Skin of body (tissue), 1 donor: ENCODE measurements at regions not wholly inside any gene's neighbourhood (a gene's known extent, or its start where the extent isn't known, plus 50 kb on each side); places are given as distances from the start of the nearest gene placed in this dataset.
"Not testable (repeated sequence)": the region's sequence is repeated elsewhere in the genome, so short reads cannot be mapped to it uniquely, and the experiment has no call there.

Experiments
- DNase-seq: peaks from one replicate; lab custom pipeline; 2025; lab: John Stamatoyannopoulos, UW

DNA sequence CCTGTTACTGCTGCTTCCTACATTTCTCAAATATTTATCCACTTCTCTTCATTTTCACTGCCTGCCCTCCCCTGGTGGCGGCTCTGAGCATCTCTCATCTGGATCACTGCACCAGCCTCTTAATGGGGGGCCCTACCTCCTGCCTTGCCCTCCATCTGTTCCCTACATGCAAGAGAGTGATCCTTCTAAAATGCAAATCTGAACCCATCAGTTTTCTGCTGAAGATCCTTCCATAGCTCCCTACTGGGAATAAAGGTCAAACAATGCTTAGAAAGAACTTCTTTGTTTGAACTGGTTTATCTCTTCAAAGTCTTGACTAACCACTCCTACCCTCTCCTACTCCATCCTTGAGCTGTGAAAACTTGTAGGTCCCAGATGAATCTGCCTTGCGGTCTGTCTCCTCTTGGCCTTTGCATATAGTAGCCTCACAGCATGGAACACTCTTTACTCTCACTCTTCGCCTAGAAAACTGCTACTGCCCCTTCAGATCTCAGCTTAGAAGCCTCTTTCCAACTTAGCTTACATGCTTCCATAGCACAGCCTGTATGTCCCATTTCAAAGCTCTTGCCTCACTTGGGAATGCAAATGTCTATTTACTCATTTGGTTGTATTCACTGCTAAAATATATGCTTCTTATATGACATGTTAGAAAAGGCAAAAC, 119.3 kb downstream of the QRSL1 start:
- no peak for DNase-seq

DNA sequence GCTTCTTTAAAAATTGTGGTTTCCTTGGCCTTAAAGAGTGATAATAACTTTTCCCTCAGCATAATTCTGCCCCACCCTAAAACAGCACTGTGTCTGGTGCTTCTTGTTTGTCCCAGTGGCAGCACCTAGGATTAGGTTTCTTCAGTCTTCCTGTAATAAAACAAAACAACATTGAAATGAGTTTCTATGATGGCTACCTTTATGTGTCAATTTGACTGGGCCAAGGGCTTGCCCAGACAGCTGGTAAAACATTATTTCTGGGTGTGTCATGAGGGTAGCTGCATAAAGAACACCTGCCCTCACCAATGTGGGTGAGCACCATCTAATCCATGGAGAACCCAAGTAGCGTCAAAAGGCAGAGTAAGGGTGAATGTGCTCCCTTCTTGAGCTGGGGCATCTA, 117.8 kb downstream of the QRSL1 start:
- DNase-seq, result no peak

DNA sequence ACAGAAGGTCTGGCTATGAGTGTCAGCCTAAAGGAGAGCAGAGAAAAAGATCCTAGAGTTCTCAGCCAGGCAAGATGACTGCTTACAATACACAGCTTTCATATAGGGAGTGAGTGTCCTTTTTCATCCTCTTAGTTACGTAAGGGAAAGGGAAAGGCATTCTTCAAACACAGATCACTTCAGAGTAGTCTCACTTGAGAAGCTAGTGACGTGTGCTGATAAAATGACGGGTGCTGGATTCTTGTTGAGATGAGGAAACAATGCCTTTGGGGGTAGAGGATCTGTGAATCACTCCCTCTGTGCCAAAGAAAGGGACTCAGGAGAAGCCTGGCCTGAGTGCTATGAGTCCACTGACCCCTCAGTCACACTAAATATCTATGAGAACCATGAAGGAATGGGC, 117.3 kb downstream of the QRSL1 start:
- no peak for DNase-seq

DNA sequence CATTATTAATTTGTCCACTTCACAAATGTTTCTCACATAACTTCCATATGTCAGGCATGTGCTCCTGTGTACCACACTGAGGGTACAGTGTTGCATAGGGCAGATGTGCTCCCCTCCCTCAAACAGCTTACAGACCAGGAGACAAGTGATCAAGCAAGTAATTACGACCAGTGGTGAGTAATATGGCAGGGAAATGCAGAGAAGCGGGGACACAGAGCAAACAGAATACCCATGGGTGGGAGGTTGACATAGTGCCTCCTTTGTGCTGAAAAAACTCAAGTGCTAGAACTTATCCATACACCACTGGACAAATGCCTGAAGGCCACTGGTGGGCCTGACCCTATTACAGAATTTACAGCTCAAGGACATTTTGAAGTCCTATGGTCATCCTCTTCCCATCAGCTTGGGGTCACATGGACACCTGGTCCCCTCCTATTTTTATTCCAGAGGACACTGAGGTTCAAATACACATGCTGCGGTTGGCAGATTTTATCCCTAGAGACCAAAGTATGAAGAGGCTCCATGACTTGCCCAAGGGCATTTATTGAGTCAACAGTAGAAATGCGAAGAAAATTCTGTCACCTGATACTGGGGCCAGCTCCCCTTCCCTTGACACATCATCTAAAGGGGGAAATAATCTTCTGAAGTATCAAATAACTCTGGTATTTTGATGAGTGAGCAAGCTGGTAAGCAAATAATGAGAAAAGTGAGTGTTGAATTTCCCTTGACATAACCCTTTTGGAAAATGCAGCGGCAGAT, 116.6 kb downstream of the QRSL1 start:
- DNase-seq, result no peak

DNA sequence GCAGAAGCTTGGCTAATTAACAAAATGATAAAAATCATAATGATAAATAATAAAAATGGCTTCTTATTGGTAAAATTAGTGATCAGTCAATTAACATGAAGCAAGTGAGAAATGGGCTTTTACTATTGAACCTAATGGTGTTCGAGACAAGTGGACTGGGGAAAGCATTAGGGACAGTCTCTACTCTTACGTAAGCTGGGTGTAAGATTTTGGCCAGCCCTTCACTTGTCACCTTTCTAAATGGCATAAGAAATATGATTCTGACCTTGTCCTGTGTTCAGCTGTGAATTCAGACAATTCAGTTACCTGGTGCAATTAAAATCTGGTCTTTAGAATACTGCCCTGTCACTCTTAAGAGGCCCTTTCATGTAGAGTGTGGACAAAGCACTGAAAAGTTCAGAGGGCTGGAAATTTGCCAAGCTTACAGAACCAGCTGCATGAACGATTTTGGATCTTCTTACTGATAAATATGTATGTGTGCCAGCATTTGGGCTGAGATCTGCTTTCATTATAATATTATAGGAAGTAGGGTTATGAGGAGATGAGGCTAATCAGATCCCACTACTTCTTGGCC, 115.9 kb downstream of the QRSL1 start:
- no peak for DNase-seq

DNA sequence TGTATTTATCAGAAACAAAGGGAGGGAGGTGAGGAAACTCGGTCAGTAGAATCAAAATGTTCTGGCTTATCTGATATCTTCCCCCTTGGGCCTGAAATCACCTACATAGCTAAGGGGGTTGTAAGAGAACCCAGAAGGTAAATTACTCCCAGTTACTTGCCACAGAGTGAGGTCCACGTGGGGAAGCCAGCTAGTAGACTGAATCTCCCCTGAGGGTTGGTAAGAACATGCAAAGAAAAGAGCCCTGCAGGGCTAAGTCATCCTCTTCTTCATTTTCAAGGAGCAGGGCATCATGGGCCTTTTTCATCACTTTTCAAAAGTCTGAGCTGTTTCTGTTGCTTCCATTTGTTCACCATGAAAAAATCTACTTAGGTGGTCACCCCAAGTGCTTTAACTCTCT, 115.4 kb downstream of the QRSL1 start:
- DNase-seq, result no peak

DNA sequence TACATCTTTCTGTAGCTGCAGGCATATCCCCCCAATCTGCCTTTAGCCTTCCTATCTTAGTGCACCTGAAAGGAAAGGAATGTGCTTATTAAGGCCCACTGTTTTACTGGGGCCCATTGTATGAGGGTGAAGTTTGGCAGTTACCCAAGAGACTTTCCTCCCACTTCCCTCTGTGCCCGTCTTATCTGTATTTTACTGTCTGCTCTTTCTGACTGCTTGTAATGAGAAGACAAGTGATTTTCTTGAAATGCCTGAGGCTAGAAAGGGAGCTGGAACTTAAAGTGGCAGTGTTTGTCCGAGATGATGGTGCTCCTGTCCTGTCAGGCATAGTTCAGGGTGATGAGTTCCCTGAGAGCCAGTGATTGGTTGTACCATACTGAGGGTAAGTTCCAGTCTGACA, 114.7 kb downstream of the QRSL1 start:
- not testable (repeated sequence) for DNase-seq

DNA sequence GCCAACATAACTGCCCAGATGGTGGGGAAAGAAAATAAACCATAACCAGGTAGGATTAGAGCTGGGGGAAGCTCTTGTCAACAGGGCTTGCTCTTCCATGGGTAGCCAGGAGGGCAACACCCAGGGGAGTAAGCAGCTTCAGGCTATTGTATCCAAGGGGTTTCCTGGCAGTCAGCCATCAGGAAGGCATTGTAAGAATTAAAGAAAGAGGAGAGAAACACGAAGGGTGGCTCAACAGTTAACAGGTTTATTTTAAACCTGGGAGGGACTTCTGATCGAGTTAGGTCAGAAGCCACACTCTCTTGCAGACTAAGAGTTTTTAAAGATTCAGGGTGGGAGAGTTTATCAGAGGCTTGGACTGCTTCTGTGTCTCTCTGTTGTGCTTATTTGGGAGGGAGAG, 114.2 kb downstream of the QRSL1 start:
- no peak for DNase-seq

DNA sequence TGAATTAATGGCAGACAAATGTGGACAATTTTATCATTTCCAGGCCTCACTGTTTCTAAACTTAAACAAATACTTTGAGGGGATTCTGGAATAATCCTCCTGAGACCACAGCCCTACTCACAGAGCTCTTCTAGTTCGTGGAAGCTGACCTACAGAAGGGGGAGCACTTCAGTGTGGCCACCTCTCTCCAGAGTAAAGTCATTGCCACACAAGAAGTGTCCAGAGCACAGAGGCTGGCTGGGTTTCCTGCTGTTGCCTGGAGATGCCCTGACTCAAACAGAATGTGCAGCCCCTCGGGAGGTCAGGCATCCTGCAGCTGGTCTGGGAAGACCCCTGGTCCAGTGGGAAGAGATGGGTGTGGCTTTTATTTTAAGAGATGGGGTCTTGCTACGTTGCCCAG, 110.9 kb downstream of the QRSL1 start:
- no peak for DNase-seq

DNA sequence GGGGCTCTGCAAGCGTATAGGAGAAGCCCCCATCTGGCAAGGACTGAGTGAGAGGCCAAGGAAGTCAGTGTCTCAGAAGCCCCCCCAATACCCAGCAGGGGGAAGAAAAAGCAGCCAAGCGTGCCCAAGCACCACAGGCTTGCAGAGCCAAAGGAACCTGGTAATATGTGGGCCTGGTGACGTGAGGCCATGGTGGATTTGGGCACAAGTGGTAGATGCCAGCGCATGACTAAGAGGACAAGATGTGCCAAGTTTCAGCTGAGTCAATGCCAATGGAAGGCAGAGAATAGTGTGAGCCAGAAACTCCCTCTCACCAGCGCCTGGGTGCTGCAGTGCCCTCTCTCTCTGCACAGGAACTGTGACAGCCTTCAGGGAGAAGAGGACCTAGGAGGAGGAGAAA, 110.0 kb downstream of the QRSL1 start:
- DNase-seq, result no peak

DNA sequence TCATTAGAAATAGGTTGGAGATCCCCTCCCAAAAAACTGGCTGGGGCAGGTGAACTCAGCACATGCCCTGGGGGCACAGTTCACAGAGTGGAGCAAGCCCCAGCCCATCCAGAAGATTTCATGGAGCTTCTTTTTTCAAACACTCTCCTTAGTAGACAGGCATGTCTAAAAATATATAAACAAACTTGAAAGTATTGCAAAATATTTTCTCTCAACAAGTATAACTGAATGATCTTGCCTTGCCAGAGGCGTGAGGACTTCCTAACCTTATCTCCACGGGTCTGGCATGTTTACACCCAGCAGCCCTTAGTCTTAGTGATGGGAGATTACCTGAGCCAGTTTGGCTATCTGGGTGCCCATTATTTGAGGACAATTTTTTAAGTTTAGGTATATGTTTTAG, 107.1 kb downstream of the QRSL1 start:
- no peak for DNase-seq

DNA sequence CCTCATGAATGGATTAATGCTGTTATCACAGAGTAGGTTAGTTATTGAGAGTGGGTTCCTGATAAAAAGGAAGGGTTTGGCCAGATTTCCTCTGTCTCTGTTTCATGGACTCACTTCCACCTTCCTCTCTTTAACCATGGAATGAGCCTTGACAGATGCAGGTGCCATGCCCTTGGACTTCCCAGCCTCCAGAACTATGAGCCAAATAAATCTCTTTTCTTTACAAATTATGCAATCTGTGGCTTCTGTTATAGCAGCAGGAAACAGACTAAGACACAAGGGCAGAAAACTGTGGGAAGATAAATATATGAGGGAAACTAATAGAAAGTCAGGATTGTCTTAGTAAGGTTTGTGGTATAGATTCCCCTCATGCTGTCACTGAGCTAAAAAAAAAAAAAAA, 106.5 kb downstream of the QRSL1 start:
- no peak for DNase-seq

DNA sequence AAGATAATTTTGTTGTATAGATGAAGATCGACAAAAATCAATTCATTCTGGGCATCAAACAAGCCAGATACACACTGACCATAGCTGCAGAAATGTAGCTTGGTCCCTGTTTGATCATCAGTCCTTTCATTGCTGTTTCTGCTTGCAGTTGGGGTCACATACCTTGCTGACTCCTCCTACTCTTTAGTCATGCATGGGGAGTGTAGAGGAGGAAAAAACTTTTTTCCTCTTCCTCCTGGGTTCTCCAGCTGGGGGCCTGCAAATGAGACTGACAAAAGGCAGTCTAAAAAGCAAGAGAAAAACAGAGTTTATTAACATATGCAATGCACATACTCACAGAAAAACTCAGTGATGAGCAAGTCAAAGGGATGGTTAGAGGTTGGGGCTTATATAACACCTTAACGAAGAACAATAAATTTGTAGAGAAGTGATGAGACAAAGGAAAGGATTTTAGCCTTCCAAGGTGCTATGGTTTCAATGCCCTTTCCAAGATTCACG, 105.8 kb downstream of the QRSL1 start:
- no peak for DNase-seq

DNA sequence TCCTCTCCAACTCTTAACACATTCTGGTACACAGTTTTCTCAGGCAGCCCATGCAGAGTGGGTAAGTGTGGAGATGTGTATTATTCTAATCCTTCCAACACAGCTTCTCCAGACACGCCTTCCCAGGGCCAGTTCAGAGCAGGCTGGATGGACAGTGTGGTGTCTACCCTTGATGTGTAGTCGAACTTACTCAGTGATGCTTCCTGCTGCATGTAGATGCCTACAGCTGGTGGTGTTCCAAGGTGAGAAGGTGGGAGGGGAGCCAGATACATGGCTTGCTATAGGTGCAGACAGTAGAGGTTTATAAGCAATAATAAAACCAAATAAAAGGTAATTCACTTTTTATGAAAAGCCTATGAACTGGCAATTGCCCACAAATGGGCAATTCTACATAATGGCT, 104.0 kb downstream of the QRSL1 start:
- no peak for DNase-seq

DNA sequence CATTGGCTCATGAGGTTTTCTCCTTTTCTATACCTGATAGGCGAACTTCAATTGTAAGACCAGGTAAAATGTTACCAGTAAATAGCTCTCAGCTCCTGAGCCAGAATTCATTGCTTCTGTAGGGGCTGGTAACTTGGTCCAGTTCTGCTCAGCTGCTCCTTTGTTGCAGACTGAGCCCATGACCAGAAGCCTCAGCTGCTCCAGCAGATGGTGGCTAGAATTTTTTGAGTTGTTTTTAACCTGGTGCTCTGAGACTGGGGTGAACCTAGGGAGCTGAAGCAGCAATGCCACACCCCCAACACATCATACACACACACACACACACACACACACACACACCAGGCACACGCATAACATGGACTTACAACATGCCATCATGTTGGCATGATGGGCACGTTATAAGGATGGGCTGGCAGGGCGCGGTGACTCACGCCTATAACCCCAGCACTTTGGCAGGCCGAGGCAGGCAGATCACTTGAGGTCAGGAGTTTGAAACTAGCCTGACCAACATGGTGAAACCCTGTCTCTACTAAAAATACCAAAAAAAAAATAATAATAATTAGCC, 103.1 kb downstream of the QRSL1 start:
- DNase-seq, result no peak

DNA sequence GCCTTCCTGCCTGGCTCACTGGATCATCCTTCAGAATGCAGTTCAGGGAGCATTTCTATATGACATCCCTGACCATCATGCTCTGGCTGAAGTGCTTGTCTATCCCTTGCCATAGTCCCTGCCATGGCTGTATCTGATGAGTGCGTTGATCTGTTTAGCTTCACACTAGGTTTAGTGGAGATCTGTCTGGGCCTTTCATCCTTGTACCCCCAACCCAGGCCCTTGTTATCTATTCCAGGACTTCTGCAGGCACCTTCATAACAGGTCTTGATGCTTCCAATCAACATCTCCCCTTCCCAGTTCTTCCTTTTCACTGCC, 102.4 kb downstream of the QRSL1 start:
- DNase-seq, result no peak

DNA sequence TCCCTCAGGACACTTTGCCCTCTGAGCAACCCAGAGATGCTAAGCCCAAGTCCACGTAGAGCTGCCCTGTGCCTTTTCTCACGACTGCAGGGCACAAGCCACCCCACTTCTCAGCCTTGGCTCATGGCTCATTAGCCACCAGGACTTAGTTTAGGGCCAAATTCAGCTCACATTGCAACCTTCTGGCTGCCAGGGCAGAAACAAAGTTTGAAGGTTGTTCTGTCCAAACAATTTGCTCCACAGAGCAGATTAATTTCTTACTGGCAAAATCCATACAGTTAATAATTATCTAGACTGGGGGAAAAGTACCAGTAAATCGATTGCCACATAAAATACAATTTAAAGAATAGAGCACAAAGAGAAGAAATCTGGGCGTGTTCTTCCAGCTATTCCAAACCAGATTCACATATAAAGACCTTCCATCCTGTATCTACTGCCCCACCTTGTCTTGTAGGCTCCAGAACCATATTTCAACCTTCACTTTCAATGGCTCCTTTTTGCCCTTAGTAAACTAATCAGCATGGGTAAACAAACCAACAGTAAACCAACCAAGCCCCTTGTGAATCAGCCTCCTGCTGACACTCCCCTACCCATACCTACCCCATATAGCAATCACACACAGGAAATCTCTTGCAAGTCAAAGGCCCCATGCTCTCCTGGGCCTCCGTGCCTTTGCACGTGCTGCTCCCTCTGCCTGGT, 101.9 kb downstream of the QRSL1 start:
- DNase-seq, result no peak

DNA sequence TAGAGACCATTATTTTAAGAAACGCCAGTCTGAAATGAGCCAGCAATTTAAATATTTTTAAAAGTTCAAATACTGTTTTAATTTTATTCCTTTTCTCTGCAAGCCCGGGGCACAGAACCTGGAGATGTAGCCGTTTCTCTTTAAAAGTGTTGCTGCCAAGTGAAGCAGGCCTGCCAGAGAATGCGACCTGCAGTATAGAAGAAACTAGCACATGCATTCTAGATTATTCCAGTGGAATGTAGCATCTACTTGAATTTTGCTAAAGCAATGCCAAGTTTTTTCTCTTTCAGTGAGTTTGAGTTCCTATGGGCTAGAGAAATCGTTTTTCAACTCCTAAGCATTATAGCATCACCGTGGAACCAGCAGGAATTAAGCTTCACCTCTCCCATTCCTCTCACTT, 101.3 kb downstream of the QRSL1 start:
- peak; percentile 30 for DNase-seq

DNA sequence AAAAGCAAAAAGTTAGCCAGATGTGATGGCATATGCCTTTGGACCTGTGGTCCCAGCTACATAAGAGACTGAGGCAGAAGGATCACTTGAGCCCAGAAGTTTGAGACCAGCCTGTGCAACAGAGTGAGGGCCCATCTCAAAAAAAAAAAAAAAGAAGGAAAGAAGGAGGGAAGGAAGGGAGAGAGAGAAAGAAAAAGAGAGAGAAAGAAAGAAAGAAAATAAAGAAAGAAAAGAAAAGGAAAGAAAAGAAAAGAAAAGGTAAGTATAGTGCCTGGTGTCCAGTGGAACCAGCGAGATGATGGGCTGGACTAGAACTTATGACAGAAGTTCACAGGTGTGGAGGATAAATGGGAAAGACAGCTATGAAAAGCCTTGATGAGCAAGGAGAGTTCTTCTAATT, 100.9 kb downstream of the QRSL1 start:
- DNase-seq, result no peak

DNA sequence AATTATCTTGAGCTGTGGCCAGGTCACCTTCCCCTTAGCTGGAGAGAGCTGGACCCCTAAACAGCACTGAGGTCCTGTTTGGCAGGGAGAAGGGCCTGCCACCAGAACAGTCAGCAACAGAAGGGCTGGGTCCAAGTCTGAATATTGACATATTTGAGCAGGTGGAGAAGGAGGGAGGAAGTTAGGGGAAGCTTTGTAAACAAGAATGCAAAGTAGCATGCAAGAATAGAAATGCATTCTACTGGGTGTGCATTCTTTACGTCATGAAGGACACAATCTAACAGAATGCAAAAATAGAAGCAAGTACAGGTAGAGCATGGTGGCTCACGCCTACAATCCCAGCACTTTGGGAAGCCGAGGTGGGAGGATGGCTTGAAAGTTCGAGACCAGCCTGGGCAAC, 100.5 kb downstream of the QRSL1 start:
- DNase-seq, result no peak

DNA sequence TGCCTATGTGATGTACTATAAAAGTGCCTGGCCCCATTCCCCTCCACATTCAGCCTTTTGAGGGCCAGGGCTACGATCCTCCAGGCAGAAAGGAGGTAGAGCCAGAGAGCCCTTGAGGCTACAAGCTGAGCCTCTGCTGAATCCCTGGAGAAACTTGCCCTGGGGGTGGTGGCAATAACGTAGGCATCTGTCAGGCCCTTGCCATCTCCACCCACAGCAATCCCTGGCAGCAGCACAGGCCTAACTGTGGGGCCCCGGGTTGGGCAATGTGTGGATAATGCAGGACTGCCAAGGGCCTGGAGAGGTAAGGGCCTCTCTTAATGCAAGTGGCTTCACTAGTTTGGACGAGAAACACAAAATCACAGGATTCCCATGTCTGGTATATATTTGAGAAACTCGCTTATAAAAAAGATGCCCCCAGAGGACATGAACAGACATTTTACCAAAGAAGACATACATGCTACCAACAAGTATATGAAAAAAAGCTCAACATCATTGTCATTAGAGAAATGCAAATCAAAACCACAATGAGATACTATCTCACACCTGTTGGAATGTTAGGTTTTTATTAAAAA, 99.0 kb downstream of the QRSL1 start:
- no peak for DNase-seq
